ENCODE measurements at regions not wholly inside any gene's neighbourhood (a gene's known extent, or its start where the extent isn't known, plus 50 kb on each side); places are given as distances from the start of the nearest gene placed in this dataset.

DNA sequence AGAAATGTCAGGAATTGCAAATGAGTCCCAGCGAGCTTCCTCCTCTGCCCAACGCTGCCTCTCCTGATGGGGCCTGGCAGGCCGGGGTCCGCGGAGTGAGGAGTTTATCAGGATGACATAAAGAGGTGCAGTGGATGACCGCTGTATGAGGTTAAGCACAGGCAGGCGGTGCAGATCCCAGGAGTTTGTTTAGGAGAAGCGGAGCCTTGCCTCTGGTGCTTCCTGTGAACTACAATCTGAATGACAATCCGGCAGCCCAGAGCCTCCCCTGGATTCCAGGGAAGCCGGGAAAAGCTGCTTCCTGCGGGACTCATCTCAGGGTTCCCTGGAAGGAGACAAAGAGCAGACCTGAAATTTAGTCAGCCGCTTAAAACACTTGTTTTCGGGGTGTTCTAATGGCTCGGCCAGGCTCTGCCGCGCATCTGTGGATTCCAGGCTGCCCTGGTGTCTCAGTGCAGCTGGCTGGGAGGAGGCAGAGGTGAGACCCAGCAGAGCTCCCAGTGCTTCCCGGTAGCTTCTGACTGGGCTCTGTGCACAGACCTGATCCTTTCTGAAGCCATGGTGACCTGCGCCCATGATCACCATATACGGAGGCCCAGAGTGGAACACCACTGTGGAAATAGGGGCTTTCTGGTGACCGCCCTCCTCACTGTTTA is 69.8 kb upstream of the IRX4 start:
- TF ChIP-seq EZH2 (IDR thresholded peaks at IDR 0.05; ENCODE audit: borderline replicate concordance, low read depth, low read length, severe bottlenecking) (no peak), POLR2A (IDR thresholded peaks at IDR 0.05; ENCODE audit: low read depth, low read length) (no peak), GATA2 (IDR thresholded peaks at IDR 0.05; ENCODE audit: insufficient read depth, insufficient read length, low read depth, low read length) (no peak), POLR2AphosphoS5 (IDR thresholded peaks at IDR 0.05; ENCODE audit: insufficient read depth, low read depth, low read length) (no peak), JUN (IDR thresholded peaks at IDR 0.05; ENCODE audit: borderline replicate concordance, insufficient read depth, insufficient read length, low read depth) (no peak), FOS (IDR thresholded peaks at IDR 0.05; ENCODE audit: borderline replicate concordance, insufficient read depth, low read length) (no peak), MYC (IDR thresholded peaks at IDR 0.05; ENCODE audit: low read depth, low read length) (no peak)
- TF ChIP-seq, protein P1, sequence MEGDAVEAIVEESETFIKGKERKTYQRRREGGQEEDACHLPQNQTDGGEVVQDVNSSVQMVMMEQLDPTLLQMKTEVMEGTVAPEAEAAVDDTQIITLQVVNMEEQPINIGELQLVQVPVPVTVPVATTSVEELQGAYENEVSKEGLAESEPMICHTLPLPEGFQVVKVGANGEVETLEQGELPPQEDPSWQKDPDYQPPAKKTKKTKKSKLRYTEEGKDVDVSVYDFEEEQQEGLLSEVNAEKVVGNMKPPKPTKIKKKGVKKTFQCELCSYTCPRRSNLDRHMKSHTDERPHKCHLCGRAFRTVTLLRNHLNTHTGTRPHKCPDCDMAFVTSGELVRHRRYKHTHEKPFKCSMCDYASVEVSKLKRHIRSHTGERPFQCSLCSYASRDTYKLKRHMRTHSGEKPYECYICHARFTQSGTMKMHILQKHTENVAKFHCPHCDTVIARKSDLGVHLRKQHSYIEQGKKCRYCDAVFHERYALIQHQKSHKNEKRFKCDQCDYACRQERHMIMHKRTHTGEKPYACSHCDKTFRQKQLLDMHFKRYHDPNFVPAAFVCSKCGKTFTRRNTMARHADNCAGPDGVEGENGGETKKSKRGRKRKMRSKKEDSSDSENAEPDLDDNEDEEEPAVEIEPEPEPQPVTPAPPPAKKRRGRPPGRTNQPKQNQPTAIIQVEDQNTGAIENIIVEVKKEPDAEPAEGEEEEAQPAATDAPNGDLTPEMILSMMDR (IDR thresholded peaks at IDR 0.05; ENCODE audit: extremely low read depth in 1 of 2, insufficient read depth in 1 of 2, low read depth in 1 of 2, low read length in 2 of 2) = no peak
- TF ChIP-seq, protein P2, sequence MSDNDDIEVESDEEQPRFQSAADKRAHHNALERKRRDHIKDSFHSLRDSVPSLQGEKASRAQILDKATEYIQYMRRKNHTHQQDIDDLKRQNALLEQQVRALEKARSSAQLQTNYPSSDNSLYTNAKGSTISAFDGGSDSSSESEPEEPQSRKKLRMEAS (IDR thresholded peaks at IDR 0.05; ENCODE audit: insufficient read depth, insufficient read length) = no peak

Measured in endothelial cell of umbilical vein (primary cell).